Stimulated activated CD4-positive, alpha-beta T cell treated with anti-CD3 and anti-CD28 coated beads, Interleukin-1b, Interleukin-23, amount 100 ng/mL, for 24 hours (primary cell): ENCODE measurements at regions not wholly inside any gene's neighbourhood (a gene's known extent, or its start where the extent isn't known, plus 50 kb on each side); places are given as distances from the start of the nearest gene placed in this dataset.
"Not testable (repeated sequence)": the region's sequence is repeated elsewhere in the genome, so short reads cannot be mapped to it uniquely, and the experiment has no call there.

Source experiments
- DNase-seq, 4 experiments: peaks; one replicate each; pipeline ENCODE4 v3.0.0-alpha.2; 2020; ENCODE audit warnings: low read depth in 4 of 4, low spot score in 1 of 4

GRCh38 chr10:25707976-25708671 is 225.9 kb upstream of the MYO3A start:
- no peak for DNase-seq

GRCh38 chr10:25713894-25714240 is 220.2 kb upstream of the MYO3A start:
- no peak for DNase-seq

GRCh38 chr10:25724241-25724640 is 209.8 kb upstream of the MYO3A start:
- no peak for DNase-seq

- DNase-seq = peak in 1 of 4 experiments; percentile 5
Measured at GRCh38 chr10:25725917-25726716, 207.9 kb upstream of the MYO3A start.

- no peak for DNase-seq
Measured at GRCh38 chr10:25738776-25739175, 195.3 kb upstream of the MYO3A start.

- DNase-seq = no peak
Measured at GRCh38 chr10:25743832-25744231, 190.2 kb upstream of the MYO3A start.

- no peak for DNase-seq
Measured at GRCh38 chr10:25744574-25744973, 189.5 kb upstream of the MYO3A start.

- no peak for DNase-seq
Measured at GRCh38 chr10:25745976-25746375, 188.1 kb upstream of the MYO3A start.

GRCh38 chr10:25747084-25747483 is 186.9 kb upstream of the MYO3A start:
- DNase-seq = no peak

- no peak for DNase-seq
Measured at GRCh38 chr10:25748509-25748908, 185.5 kb upstream of the MYO3A start.

GRCh38 chr10:25753776-25754175 is 180.3 kb upstream of the MYO3A start:
- no peak for DNase-seq

GRCh38 chr10:25755874-25756273 is 178.2 kb upstream of the MYO3A start:
- not testable (repeated sequence) for DNase-seq

- no peak for DNase-seq
Measured at GRCh38 chr10:25756784-25757183, 177.2 kb upstream of the MYO3A start.

GRCh38 chr10:25758041-25758457 is 176.0 kb upstream of the MYO3A start:
- DNase-seq = no peak

- DNase-seq = no peak
Measured at GRCh38 chr10:25758511-25758910, 175.5 kb upstream of the MYO3A start.

- DNase-seq = no peak
Measured at GRCh38 chr10:25761937-25762336, 172.1 kb upstream of the MYO3A start.

GRCh38 chr10:25766213-25766612 is 167.8 kb upstream of the MYO3A start:
- no peak for DNase-seq

- DNase-seq = no peak
Measured at GRCh38 chr10:25766687-25767221, 167.3 kb upstream of the MYO3A start.

GRCh38 chr10:25768167-25768566 is 165.9 kb upstream of the MYO3A start:
- no peak for DNase-seq

- no peak for DNase-seq
Measured at GRCh38 chr10:25778646-25779045, 155.4 kb upstream of the MYO3A start.

GRCh38 chr10:25786161-25786560 is 147.9 kb upstream of the MYO3A start:
- DNase-seq = no peak

GRCh38 chr10:25786899-25787298 is 147.1 kb upstream of the MYO3A start:
- no peak for DNase-seq
